ENCODE measurements at regions not wholly inside any gene's neighbourhood (a gene's known extent, or its start where the extent isn't known, plus 50 kb on each side); places are given as distances from the start of the nearest gene placed in this dataset.

- TF ChIP-seq CTCF (conservative IDR thresholded peaks at IDR 0.05 in 1 of 2, IDR thresholded peaks at IDR 0.05 in 1 of 2; ENCODE audit: extremely low read depth in 1 of 2, insufficient read depth in 1 of 2, low read depth in 1 of 2, low read length in 2 of 2) (no peak), EZH2 (IDR thresholded peaks at IDR 0.05; ENCODE audit: borderline replicate concordance, low read length) (no peak)
Observed at GRCh38 chr14:81728447-81728846, 194.8 kb upstream of the SEL1L start.

Measured in mammary epithelial cell (primary cell).